Body of pancreas (tissue), 4 donors: ENCODE measurements at regions not wholly inside any gene's neighbourhood (a gene's known extent, or its start where the extent isn't known, plus 50 kb on each side); places are given as distances from the start of the nearest gene placed in this dataset.

Experiments
- ATAC-seq: fragments of 150-250 bp; one replicate; pipeline ENCODE4 v1.9.1; 2016
- DNase-seq, 4 donors: peaks; one replicate each; pipeline ENCODE4 v3.0.0-alpha.2; 2019
- H3K27ac ChIP-seq, 4 donors: fragments of 200-600 bp; sonication (generic); 1 replicate in 3 of 4; 2 replicates in 1 of 4; pipeline versions ENCODE4 v1.5.1 to v1.6.1; 2016 to 2019; ENCODE audit warnings: mild to moderate bottlenecking in 1 of 4, mixed read lengths in 1 of 4, moderate library complexity in 1 of 4
- H3K27me3 ChIP-seq, 2 donors: fragments of 200-600 bp; sonication (generic); one replicate each; pipeline ENCODE4 v1.6.0; 2016; ENCODE audit warnings: mild to moderate bottlenecking in 1 of 2
- H3K36me3 ChIP-seq, 2 donors: fragments of 200-600 bp; sonication (generic); replicated peaks in 1 of 2; 2 replicates each; pipeline ENCODE4 v1.5.1; 2016; ENCODE audit warnings: low read depth in 2 of 2; ENCODE audit not compliant: insufficient read depth in 1 of 2
- H3K4me1 ChIP-seq: fragments of 200-600 bp; sonication (generic); one replicate; pipeline ENCODE4 v1.6.0; 2016
- H3K4me3 ChIP-seq, 2 donors: fragments of 200-600 bp; sonication (generic); 1 replicate in 1 of 2; 2 replicates in 1 of 2; pipeline ENCODE4 v1.5.1; 2016 to 2019
- H3K9me3 ChIP-seq, 3 donors: fragments of 200-600 bp; sonication (generic); 1 replicate in 2 of 3; 2 replicates in 1 of 3; pipeline ENCODE4 v1.5.1; 2016
- POLR2A ChIP-seq, 3 donors: fragments of 450-650 bp; IDR thresholded peaks; one replicate each; pipeline ENCODE4 v1.6.1; 2016; ENCODE audit warnings: antibody characterized with exemption in 3 of 3, mild to moderate bottlenecking in 2 of 3
- WGBS, 2 donors: methylation state at CpG; one replicate each; pipeline ENCODE4 v1.1.5; 2017; 5-methylcytosine and 5-hydroxymethylcytosine counted together
- intact Hi-C: fragments of 100-400 bp; cut with DNase I; formaldehyde crosslinking; loops from one replicate; pipeline ENCODE4 v1.15.1; 2023
- TF ChIP-seq, protein P1 (sequence below), 7 experiments: fragments of 450-650 bp in 4 of 7; fragments of 200-600 bp in 3 of 7; sonication (generic) in 3 of 7; IDR thresholded peaks; one replicate each; pipeline ENCODE4 v1.5.1; 2016 to 2019; ENCODE audit warnings: antibody characterized with exemption in 7 of 7

GRCh38 chr13:31649766-31650165 is 89.6 kb upstream of the RXFP2 start:
- TF ChIP-seq POLR2A (IDR thresholded peaks at IDR 0.05): no peak
- TF ChIP-seq, protein P1, sequence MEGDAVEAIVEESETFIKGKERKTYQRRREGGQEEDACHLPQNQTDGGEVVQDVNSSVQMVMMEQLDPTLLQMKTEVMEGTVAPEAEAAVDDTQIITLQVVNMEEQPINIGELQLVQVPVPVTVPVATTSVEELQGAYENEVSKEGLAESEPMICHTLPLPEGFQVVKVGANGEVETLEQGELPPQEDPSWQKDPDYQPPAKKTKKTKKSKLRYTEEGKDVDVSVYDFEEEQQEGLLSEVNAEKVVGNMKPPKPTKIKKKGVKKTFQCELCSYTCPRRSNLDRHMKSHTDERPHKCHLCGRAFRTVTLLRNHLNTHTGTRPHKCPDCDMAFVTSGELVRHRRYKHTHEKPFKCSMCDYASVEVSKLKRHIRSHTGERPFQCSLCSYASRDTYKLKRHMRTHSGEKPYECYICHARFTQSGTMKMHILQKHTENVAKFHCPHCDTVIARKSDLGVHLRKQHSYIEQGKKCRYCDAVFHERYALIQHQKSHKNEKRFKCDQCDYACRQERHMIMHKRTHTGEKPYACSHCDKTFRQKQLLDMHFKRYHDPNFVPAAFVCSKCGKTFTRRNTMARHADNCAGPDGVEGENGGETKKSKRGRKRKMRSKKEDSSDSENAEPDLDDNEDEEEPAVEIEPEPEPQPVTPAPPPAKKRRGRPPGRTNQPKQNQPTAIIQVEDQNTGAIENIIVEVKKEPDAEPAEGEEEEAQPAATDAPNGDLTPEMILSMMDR (IDR thresholded peaks at IDR 0.05): no peak
- WGBS, 2 donors: 61 to 63% methylated on average over 4 of the region's 4 CpGs
- no peaks in the 10 kb centered on the region for H3K4me1 ChIP-seq
- no peak overlapping the region for H3K4me3 ChIP-seq
- H3K27ac ChIP-seq: no peak overlapping the region
- ATAC-seq: no peak
- H3K27me3 ChIP-seq: no peaks in the 10 kb centered on the region
- H3K36me3 ChIP-seq: no peaks in the 10 kb centered on the region
- no peak for DNase-seq
- intact Hi-C loops: no loop called here
- no peaks in the 10 kb centered on the region for H3K9me3 ChIP-seq

DNA sequence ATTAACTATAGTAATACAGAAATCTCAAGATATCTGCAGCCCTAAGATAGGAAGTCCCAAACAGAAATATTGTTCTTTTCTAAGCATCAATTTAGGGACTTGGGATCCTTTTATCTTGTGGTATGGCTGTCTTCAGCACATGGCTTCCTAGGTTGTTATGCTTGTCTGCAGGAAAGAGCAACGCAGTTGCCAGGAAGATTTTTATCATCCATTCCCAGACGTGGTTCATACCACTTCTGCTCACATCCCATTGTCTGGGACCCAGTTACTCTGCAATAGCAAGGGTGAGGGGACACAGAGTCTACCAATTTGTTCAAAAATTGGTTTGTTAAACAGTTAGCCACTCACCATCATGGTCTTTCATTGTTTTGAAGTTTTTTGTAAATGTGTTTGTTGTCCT is 85.6 kb upstream of the RXFP2 start:
- ATAC-seq (no peak), DNase-seq (no peak)
- H3K4me3 ChIP-seq: no peak overlapping the region
- no peak overlapping the region for H3K27ac ChIP-seq
- no peaks in the 10 kb centered on the region for H3K36me3 ChIP-seq
- 47 to 55% methylated on average over 2 of the region's 2 CpGs for WGBS, 2 donors
- intact Hi-C loops: no loop called here
- TF ChIP-seq POLR2A (IDR thresholded peaks at IDR 0.05): no peak
- TF ChIP-seq, protein P1 (IDR thresholded peaks at IDR 0.05): no peak
- H3K27me3 ChIP-seq: no peaks in the 10 kb centered on the region
- H3K9me3 ChIP-seq: no peaks in the 10 kb centered on the region
- no peaks in the 10 kb centered on the region for H3K4me1 ChIP-seq

- Histone ChIP-seq H3K4me1 (no peaks in the 10 kb centered on the region), H3K27ac (no peak overlapping the region), H3K36me3 (no peaks in the 10 kb centered on the region), H3K9me3 (no peaks in the 10 kb centered on the region), H3K4me3 (no peak overlapping the region), H3K27me3 (no peaks in the 10 kb centered on the region)
- DNase-seq (no peak), ATAC-seq (no peak)
- TF ChIP-seq, protein P1 (IDR thresholded peaks at IDR 0.05): no peak
- 18 to 26% methylated on average over 1 of the region's 1 CpG for WGBS, 2 donors
- intact Hi-C loops: no loop called here
Measured at GRCh38 chr13:31663880-31664585, 75.3 kb upstream of the RXFP2 start.

DNA sequence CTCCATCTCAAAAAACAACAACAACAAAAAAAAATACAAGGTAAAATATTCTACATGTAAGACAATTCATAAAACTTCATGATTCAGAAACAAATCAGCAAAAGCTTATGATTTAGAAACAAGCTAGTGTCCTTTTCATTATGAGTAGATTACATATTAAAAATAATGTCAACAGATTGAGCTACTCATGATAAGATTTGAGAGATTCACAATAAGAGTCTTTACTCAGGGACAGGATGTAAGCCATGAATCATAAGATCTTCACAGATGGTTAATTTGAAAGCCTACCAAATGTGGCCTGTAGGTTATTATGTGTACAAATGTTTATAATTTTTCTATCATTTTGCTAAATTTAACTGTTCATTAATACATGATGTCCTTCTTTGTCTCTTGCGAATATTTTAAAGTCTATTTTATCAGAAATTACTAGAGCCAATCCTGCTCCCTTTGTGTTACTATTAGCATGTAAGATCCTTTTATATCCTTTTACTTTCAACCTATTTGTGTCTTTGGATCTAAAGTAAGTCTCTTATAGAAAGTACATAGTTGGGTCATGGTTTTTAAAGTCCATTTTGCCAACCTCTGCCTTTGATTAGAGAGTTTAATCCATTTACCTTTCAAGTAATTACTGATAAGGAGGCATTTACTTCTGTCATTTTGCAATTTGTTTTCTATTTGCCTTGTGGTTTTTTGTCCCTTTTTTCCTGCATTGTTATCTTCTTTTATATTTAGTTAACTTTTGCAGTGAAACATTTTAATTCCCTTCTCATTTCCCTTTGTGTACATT is 68.3 kb upstream of the RXFP2 start:
- 64 to 87% methylated on average over 1 of the region's 1 CpG for WGBS, 2 donors
- no peak overlapping the region for H3K27ac ChIP-seq
- no peak for TF ChIP-seq POLR2A (IDR thresholded peaks at IDR 0.05)
- TF ChIP-seq, protein P1 (IDR thresholded peaks at IDR 0.05): no peak
- no peak overlapping the region for H3K4me3 ChIP-seq
- H3K27me3 ChIP-seq: no peaks in the 10 kb centered on the region
- no peaks in the 10 kb centered on the region for H3K9me3 ChIP-seq
- H3K4me1 ChIP-seq: no peaks in the 10 kb centered on the region
- intact Hi-C loops: no loop called here
- no peak for ATAC-seq
- no peaks in the 10 kb centered on the region for H3K36me3 ChIP-seq
- DNase-seq: no peak
